ENCODE measurements at regions not wholly inside any gene's neighbourhood (a gene's known extent, or its start where the extent isn't known, plus 50 kb on each side); places are given as distances from the start of the nearest gene placed in this dataset.

DNA sequence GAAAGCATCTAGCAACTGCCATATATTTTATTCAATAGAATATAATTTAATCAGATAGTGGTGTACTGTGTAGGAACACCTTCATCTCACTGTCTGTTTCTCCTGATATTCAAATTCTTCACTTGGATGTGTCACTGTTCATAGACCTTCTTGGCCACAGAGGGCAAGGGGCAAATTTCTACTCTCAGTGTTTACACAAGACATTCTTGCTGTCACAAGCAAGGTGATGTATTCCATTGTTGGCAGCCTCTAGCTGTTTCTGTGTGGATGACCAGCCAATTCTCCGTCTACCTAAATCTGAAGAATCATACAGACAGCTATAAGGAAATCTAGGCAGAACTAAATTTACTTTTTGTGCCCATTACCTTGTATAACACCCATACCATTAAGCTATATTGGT, 948.3 kb downstream of the CNTNAP5 start:
- H3K9ac ChIP-seq (ENCODE audit: control insufficient read depth, insufficient read depth, low read length) = no peak overlapping the region
- H3K79me2 ChIP-seq (ENCODE audit: control insufficient read depth, insufficient read depth, low read length) = no peaks in the 10 kb centered on the region
- intact Hi-C loops (cut with micrococcal nuclease; ENCODE audit: unreplicated experiment) (no loop called here), in situ Hi-C loops (cut with MboI) (no loop called here)
- ChIA-PET RAD21 (ENCODE audit: unreplicated experiment) (no interaction called here), POLR2A (no interaction called here), CTCF (no interaction called here), SMC1A (ENCODE audit: uncharacterized antibody, unreplicated experiment) (interaction anchor here (1.6 kb wide), 1 partner anchor 9 kb away, joined by 3 read pairs; no protein-coding TSS in a partner anchor)
- H3K27ac ChIP-seq (ENCODE audit: control insufficient read depth, insufficient read depth) = no peak overlapping the region
- H4K20me1 ChIP-seq (ENCODE audit: control insufficient read depth, insufficient read depth) = no peaks in the 10 kb centered on the region
- DNase-seq (ENCODE audit: low read depth, low spot score) = no peak
- no peaks in the 10 kb centered on the region for H3K36me3 ChIP-seq (ENCODE audit: control insufficient read depth in 2 of 2, insufficient read depth in 2 of 2, low read length in 1 of 2)
- H3K4me2 ChIP-seq (ENCODE audit: control insufficient read depth, insufficient read depth) = no peak overlapping the region
- no peak overlapping the region for H3K4me3 ChIP-seq
- FAIRE-seq = no peak
- no peak for ATAC-seq
- no peak overlapping the region for H2AFZ ChIP-seq (ENCODE audit: control insufficient read depth, low read depth, low read length)
- WGBS (ENCODE audit: insufficient coverage, insufficient replicate concordance, low lambda C conversion rate, missing lambda C conversion rate) = 7% methylated on average over 1 of the region's 1 CpG
- TF ChIP-seq, protein P1, sequence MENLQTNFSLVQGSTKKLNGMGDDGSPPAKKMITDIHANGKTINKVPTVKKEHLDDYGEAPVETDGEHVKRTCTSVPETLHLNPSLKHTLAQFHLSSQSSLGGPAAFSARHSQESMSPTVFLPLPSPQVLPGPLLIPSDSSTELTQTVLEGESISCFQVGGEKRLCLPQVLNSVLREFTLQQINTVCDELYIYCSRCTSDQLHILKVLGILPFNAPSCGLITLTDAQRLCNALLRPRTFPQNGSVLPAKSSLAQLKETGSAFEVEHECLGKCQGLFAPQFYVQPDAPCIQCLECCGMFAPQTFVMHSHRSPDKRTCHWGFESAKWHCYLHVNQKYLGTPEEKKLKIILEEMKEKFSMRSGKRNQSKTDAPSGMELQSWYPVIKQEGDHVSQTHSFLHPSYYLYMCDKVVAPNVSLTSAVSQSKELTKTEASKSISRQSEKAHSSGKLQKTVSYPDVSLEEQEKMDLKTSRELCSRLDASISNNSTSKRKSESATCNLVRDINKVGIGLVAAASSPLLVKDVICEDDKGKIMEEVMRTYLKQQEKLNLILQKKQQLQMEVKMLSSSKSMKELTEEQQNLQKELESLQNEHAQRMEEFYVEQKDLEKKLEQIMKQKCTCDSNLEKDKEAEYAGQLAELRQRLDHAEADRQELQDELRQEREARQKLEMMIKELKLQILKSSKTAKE (IDR thresholded peaks at IDR 0.05; ENCODE audit: low read depth, poor library complexity, severe bottlenecking) = no peak
- no peak for TF ChIP-seq FOS (IDR thresholded peaks at IDR 0.05; ENCODE audit: borderline replicate concordance, extremely low read depth, insufficient read length)
- no peak for TF ChIP-seq RUNX3 (IDR thresholded peaks at IDR 0.05; ENCODE audit: low read length)
- TF ChIP-seq SUZ12 (IDR thresholded peaks at IDR 0.05; ENCODE audit: unreplicated experiment) = no peak
- TF ChIP-seq SUPT20H (IDR thresholded peaks at IDR 0.05; ENCODE audit: borderline replicate concordance, control insufficient read depth, low read depth, low read length) = no peak
- TF ChIP-seq, protein P2, sequence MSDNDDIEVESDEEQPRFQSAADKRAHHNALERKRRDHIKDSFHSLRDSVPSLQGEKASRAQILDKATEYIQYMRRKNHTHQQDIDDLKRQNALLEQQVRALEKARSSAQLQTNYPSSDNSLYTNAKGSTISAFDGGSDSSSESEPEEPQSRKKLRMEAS (IDR thresholded peaks at IDR 0.05; ENCODE audit: low read depth, low read length) = no peak
- H3K9me3 ChIP-seq (replicated peaks; ENCODE audit: control insufficient read depth, insufficient read depth, low read length) = no peaks in the 10 kb centered on the region
- no TSS peak for BruUV-seq (replicated peaks)
- H3K27me3 ChIP-seq (replicated peaks in 1 of 2; ENCODE audit: control insufficient read depth in 2 of 2, insufficient read depth in 2 of 2, low read length in 1 of 2) = no peaks in the 10 kb centered on the region
- no peaks in the 10 kb centered on the region for H3K4me1 ChIP-seq (ENCODE audit: control insufficient read depth, insufficient read depth, low read length)

Measured in GM12878 (cell line).